NCI-H226 (cell line): ENCODE measurements at regions not wholly inside any gene's neighbourhood (a gene's known extent, or its start where the extent isn't known, plus 50 kb on each side); places are given as distances from the start of the nearest gene placed in this dataset.

Source experiments
- DNase-seq: peaks from one replicate; pipeline ENCODE4 v3.0.0-alpha.2; 2015

DNA sequence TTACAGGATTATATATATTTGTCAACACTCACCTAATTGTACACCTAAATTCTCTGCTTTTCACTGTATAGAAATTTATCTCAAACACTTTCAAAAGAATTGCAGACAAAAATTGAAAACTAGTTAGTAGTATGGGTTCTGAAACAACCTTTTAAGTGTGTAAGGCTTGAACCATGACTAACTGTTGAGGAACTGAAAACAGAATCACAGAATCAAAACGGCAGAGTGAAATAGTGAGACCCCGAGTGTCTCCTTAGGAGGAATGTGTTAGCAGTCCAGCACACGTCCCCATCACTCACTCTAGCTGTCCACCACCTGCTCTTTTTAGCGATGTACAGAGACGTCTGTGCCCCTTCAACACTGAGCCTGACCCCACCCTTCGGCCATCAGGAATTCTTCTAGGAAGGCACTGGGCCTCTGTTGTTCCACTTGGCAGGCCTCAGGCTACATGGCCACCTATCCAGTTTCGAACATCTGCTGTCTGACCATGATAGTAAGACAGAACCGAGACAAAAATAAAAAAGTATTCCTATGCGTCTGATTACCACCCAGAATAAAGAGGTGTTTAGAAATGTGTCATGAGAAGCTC lies 227.4 kb downstream of the C6orf118 start:
- DNase-seq, result no peak

DNA sequence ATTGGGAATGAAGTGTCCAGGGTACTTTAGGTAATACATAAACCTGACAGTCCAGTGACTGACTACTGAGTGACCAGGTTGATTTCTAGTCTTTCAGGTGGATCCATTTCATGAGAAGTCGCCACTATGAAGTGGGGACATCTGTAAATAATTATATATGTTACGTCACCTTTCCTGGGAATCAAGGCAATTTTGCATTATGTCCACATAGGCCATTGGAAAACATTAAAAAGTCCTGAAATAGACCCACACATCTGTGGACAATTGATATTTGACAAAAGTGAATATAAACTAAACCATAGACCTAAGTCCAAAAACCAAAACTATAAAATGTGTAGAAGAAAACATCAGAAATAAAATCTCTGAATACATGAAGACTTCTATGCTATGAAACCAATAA lies 231.5 kb downstream of the C6orf118 start:
- no peak for DNase-seq

DNA sequence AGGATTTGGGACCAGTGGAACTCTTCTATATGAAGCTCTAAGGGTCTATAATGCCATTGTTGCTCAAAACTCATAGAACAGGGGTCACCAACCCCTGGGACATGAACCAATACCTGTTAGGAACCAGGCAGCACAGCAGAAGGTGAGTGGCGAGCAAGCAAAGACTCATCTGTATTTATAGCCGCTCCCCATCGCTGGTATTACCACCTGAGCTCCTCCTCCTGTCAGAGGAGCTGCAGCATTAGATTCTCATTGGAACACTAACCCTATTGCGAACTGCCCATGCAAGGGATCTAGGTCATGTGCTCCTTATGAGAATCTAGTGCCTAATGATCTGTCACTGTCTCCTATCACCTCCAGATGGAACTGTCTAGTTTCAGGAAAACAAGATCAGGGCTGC lies 237.5 kb downstream of the C6orf118 start:
- DNase-seq, result no peak

DNA sequence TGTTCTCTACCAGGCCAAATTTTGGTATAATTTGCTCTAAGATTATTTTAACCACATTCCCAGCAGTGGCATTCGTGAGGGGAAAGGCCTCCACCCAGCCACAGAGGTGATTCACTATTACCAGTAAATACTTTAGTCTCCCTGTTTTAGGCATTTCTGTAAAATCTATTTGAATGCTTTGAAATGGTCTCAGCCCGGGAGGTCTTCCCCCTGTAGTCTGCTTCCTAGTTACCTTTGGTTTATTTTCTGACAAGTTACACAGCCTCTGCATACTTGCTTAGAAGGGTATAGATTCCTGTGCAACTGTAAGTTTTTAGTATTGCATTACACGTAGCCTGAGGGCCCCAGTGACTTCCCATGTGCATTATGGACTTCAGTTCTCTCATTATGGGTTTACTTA lies 248.7 kb downstream of the C6orf118 start:
- no peak for DNase-seq

DNA sequence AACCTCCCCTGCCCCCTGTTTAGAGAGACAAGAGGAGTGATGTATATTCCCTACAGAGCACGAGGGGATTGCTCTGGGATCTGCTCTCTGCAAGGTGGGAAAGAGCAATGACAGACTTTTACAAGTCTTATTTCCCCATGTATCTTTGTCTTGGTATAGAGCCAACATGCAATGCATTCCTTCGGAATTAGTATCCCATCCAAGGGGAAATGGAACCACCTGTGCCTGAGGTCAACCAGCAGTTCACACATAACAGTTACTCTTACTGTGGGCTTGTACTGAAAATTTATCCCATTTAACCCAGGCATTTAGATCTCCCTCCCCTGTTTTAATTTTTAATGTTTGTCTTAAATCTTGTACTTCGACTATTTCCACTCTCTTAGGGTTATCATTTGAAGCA lies 250.4 kb downstream of the C6orf118 start:
- no peak for DNase-seq

DNA sequence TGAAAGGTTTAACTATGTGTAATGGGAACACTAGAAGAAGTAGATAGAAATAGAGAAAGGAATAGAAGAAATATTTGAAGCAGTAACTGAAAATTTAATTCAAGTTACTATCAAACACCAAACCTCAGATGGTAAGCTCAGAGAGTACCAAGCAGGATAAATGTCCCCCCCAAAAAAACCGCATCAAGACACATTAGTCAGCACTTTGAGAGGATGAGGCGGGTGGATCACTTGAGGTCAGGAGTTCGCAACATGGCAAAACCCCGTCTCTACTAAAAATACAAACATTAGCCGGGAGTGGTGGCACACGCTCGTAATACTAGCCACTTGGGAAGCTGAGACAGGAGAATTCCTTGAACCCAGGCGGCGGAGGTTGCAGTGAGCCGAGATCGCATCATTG lies 253.1 kb downstream of the C6orf118 start:
- no peak for DNase-seq

DNA sequence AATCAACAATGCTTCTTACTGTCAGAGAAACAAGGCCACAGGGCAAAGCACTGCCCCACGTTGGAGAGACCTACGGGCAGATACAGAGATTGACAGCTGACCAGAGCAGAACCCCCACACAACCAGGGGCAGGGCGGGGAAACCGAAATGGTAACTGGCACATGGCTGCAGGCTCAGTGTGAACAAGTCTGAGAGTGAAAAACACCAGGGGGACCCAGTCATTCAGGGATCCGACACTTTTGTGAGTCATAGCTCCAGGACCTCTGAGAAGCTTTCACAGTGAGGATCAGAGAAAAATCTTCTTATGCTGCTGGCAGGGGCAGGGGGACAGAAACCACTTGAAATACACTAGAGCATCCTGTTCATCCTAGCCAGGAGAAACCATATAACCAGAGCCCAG lies 254.2 kb downstream of the C6orf118 start:
- no peak for DNase-seq

DNA sequence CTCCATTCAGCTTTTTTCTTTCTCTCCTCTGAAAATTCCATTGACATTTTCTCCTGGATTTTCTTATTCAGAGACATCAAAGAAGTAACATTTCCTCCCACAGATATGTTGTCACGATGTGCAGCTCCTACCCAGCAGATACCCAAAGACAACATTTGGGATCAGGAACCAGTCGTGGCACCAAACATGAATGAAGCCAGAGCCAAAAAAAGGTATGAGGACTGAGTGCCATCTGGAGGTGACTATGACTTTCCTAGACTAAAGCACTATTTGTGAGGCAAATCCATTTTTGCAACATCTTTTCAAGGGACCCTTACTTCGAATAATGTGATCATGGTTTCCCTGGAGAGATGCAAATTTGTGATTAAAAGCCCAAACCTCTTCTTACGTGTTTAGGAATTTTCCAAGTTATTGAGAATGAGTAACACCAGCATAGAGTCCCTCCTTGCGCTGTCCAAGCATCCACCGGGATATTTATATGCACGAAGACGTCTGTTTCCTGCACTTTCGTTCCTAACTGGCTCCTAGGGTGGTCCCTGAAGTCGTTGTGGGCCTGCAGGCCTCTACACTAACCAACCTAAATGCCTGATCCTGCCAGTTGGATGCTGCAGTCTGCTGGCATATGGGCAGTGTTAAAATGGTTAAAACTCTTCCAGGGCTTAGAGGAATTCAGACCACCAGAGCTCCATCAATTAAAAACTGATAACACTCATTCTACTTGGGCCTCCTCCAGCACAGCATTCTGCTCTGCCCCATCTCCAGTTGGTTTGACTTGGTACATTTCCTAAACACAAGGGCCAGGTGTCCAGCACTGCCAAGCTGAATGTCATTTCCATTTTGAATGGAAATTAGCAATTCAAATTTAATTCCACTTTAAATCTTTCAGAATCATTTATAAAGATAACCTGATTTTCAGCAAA lies 256.6 kb downstream of the C6orf118 start:
- no peak for DNase-seq

DNA sequence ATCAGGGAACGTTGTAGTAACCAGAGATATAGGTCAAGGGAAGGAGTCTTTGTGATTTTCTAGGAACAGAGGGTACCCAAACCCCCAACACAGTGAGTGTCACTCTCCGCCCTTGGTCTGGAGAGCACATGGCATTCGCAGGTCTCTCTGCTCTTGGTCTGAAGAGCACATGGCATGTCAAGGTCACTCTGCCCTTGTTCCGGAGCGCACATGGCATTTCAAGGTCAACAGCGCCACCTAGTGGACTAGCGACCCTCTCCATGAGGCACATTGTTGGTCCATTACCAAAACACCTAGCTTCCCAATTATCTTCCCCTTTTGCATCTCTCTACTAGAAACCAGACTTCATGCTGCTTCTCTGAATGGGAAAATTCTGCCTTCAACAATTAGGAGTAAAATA lies 260.0 kb downstream of the C6orf118 start:
- no peak for DNase-seq

DNA sequence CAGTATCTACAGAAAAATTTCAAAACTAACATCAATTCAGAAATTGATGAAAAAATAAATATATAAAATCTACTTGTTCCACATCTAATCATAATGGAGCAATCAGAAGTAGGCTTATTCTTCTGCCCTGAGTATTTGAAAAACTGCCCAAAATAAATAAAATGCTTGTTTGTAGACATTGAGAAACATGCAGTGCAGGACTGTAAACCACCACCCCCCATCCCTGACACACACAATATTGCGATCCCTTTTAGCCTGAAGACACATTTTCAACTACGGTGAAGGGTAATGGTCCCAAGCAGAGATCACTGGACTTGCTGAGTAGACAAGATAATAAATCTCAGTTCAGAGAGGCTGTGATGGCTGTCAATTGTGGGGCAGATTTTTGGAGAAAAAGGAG lies 261.5 kb downstream of the C6orf118 start:
- DNase-seq, result no peak

DNA sequence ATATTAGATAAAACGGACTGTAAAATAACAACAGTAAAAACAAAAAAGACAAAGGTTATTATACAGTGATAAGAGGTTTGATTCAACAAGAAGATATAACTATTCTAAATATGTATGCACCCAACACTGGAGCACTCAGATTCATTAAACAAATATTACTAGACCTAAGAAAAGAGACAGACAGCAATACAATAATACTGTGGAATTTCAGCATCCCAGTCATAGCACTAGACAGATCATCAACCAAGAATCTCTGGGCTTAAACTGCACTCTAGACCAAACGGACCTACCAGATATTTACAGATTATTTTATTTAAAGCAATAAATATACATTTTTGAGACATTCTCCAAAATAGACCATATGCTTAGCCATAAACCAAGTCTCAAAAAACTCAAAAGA lies 263.8 kb downstream of the C6orf118 start:
- no peak for DNase-seq

DNA sequence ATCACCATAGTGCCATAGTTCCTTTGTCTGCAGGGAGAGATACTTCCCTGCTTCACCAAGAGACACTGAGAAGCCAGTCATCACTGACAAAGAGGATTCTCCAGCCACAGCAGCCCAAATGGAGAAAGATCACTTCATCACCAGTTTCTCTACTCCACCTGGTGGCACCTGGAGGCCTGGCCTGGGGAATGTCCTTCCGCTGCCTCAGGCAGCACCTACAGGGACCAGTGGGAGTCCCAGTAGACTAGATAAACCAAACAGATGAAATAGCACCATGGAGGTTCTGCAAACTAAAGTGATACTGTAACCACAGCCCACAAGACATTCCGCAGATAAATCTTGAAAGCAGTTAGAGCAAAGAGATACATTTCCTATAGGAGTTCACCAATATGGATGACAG lies 266.5 kb downstream of the C6orf118 start:
- no peak for DNase-seq

DNA sequence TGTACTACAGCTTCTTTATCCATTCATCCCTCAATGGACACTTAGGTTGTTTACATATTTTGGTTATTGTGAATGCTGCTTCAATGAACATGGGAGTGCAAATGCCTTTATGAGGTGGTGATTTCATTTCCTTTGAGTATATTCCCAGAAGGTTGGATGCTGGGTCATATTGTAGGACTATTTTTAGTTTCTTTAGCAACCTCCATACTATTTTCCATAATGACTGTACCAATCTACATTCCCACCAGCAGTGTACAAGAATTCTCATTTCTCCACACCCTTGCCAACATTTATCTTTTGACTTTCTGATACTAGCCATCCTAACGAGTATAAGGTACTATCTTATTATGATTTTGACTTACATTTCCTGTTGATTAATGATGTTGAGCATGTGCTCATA lies 269.0 kb downstream of the C6orf118 start:
- no peak for DNase-seq

DNA sequence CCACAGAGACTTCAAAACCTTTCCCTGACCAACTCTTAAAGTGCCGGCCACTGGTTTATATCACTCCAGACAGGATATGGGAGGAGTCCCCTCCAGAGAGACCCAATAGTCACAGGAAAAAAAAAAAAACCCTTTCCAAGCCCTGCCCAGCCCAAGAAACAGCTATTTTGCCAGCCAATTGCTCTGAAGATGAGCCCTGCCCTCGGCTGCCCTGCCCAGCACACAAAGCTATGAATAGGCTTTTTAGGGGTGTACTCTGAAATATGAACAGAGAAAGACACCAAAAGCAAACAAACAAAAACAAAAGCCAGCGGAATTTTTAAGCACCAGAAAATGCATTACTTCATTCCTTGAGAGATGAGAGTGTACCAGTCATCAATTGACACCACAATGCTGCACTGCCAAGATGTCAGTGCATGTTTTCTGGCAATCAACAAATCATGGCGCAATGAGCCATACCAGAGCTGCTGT lies 275.1 kb downstream of the C6orf118 start:
- no peak for DNase-seq

DNA sequence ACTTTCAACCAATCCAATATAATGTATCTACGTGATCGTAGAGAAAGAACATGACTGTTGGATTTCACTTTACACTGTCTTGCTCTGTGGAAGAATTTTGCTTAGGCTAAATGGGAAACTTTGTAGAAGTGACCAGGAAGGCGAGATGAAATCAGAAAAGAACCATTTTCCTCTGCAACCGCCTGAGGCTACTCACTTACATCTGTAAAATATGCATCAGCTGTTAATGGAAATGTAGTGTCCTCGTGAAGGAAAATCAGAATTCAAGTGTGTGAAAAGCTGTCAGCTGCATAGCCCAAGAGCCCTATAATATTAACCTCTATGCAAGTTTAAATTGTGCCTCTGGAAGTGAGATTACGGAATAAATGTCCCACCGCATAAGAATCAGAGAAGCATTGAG lies 277.9 kb downstream of the C6orf118 start:
- DNase-seq, result no peak

DNA sequence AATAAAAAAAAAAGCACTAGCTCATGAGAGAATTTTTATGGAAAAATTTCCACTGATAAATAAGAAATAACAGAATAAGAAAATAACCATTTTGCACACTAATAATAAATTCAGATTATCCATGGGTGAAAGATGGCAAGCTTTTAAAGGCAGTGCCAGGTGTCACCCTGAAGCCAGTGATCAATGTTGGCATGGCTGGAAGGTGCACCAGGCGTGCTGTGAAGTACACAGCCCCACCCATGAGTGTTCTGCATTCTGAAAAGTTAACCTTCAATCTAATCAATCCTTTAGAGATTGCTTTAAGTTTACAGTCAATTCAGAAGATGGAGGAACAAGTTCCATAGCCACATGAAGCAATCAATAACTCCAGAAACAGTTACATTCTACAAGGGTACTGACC lies 284.4 kb downstream of the C6orf118 start:
- DNase-seq, result no peak

DNA sequence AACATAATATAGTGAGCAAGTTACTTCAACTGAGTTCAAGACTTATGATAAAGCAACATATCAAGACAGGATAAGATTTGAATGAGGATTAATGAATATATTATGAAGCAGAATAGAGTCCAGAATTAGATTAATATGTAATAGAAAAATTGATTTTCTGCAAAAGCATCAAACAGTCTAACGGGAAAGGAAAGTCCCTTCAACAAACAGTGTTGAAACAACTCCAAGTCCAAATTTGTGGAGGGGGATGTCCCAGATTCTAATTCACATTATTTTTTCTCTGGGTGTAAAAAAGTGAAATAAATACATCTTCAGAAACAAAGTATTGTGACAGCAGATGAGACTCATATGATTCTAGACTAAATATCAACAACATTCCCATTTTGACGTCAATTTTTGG lies 289.7 kb downstream of the C6orf118 start:
- no peak for DNase-seq

DNA sequence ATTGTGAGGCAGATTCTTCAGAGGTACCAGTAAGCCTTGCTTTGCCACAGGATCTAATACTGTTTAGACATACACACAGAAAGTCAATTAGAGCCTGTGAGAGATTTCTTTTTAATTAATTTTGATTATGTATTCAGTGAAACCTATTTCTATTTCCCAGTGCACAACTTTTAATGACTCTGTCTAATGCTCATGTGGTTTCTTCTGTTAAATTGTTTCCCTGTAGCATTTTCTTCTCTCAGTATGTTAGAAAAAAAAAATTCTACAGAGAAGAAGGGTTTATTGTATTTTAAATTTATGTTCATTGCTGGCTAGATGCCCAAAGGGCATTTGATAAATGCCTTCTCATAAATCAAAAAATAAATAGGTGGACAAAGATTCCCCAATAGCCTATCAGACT lies 293.7 kb downstream of the C6orf118 start:
- no peak for DNase-seq

DNA sequence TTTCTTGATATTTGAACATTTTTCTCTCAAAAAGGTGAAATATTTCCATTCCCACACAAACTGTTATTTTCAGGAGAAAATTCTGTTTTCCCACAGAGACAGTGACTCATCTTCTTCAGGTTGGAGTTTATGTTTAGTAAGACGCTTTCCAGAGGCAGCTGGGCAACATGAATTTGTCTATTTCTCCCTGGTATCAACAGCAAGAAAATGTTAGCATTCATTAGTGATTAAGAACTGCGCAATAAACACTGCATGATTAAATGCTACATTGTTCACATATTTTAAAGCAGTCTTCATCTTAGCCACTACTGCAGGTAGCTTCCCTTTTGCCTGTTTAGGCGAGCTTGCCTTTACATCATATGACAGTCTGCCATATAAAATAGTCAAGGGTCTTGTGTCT lies 295.7 kb downstream of the C6orf118 start:
- DNase-seq, result no peak

DNA sequence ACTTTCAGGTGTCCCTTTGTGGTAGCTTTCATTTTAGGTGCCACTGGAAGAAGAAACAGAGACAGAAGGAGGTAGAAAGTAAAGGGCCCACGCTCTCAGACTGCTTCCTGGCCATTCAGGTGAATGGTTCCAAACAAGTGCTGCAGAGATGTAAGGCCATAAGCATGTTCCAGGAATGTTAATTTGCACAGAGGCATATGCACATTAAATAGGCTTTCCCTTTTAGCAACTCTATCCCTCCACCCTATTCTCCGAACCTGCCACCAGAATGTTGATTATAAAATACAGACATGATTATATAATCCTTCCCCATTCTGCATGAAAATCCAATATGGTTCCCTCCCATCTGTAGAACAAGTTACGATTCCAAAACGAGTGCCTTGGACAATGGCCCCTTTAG lies 297.2 kb downstream of the C6orf118 start:
- no peak for DNase-seq

DNA sequence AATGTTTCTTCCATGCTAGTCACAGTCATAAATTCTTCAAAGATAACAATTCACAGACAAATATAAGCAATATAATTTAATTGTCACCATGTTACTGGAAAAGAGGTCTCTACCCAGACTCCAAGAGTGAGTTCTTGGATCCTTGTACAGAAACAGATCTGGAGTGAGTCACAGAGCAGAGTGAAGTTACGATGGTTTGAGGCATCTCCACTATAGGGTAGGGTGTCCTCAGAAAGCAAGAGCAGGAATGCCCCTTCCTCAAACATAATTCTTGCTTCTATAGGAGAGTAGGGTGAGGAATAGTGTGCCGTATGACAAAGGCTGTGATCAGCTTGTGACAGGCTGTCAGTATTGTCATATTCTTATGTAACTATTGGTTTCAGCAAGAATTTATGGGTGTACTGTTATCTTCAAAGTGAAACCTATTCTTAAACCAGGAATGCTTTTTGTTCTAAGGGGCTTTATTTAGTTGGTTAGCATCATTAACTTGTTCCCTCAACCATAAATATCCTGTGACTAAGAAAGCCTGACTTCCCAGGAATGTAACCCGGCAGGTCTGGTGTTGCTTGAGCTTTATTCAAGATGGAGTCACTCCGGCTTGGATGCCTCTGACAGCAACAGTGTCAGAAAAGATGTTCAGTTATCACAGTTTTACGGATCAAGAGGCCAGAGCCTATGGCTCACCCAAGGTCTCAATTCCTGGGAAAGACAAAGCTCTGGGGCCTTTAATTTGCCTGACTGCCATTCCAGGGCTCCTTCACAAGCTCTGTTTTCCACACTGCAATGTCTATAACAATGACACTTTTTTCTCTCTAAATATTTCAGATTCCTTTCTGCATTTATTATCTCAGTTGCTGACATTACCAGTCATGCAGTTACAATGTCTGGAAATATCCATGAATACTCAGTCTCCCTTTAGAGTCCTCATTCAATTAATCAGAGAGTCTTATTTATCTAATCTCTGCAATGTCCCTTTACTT lies 298.6 kb downstream of the C6orf118 start:
- DNase-seq, result no peak

DNA sequence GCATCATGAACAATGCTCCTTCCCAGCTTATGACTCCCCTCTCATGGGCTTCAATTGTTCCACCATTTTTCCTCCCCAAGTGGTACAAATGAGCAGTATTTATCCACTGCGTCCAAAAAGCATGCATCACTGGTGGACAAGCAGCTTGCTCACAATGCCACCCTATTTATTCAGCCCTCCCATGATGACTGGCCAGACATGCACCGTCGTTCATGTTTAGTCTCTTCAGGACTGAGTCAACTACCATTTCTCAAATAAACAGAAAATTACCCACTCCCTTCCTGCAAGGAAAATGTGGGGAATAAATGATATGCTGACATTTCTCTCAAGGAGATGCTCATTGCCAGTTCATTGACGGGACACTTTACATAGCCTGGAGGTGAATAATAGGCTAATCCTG lies 300.4 kb downstream of the C6orf118 start:
- no peak for DNase-seq

DNA sequence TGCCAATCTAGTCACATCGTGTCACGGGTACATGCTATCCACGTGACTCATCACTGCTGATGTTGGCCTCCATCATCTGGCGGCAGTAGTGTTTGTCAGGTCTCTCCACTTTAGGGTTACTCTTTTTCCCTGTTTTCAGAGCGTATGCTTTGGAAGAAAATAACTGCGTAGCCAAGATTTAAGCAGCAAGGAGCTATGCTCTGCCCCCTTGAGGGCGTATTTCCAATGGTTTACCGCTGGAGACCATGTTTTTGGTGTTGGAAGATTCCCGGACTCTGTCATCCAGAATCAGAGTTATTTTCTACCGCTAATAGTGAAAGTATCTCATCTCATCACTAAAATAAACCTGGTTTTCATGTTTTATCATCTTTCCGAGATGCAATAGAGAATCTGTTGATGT lies 306.5 kb downstream of the C6orf118 start:
- DNase-seq, result no peak
